Osteocyte (in vitro differentiated cells): ENCODE measurements at regions not wholly inside any gene's neighbourhood (a gene's known extent, or its start where the extent isn't known, plus 50 kb on each side); places are given as distances from the start of the nearest gene placed in this dataset.

Experiments
- DNase-seq: peaks from one replicate; pipeline ENCODE4 v3.0.0; 2021; ENCODE audit warnings: mixed read lengths; ENCODE audit not compliant: unreplicated experiment; ENCODE audit errors: extremely low spot score
- H3K27ac Mint-ChIP-seq: one replicate; pipeline ENCODE4 v1.8.0; 2021; ENCODE audit warnings: mild to moderate bottlenecking, mixed read lengths; ENCODE audit not compliant: unreplicated experiment
- H3K27me3 Mint-ChIP-seq: one replicate; pipeline ENCODE4 v1.8.0; 2021; ENCODE audit warnings: mixed read lengths; ENCODE audit not compliant: unreplicated experiment
- H3K36me3 Mint-ChIP-seq: one replicate; pipeline ENCODE4 v1.8.0; 2021; ENCODE audit warnings: mixed read lengths; ENCODE audit not compliant: unreplicated experiment
- H3K4me1 Mint-ChIP-seq: one replicate; pipeline ENCODE4 v1.8.0; 2021; ENCODE audit warnings: mixed read lengths; ENCODE audit not compliant: unreplicated experiment
- H3K4me3 Mint-ChIP-seq: one replicate; pipeline ENCODE4 v1.8.0; 2021; ENCODE audit warnings: mild to moderate bottlenecking, moderate library complexity, mixed read lengths; ENCODE audit not compliant: unreplicated experiment
- H3K9me3 Mint-ChIP-seq: one replicate; pipeline ENCODE4 v1.8.0; 2021; ENCODE audit warnings: mixed read lengths; ENCODE audit not compliant: unreplicated experiment
- CTCF ChIP-seq: fragments of 200-600 bp; sonication (generic); IDR thresholded peaks from 2 replicates; pipeline ENCODE4 v1.5.0; 2021; ENCODE audit warnings: antibody characterized with exemption, mild to moderate bottlenecking, moderate library complexity

- TF ChIP-seq CTCF = no peak
- Mint-ChIP-seq H3K4me1 (peaks cover 2% of the 10 kb centered on the region), H3K4me3 (no peak overlapping the region), H3K36me3 (no peaks in the 10 kb centered on the region), H3K27me3 (peaks cover 59% of the 10 kb centered on the region), H3K9me3 (peaks cover 9% of the 10 kb centered on the region), H3K27ac (no peak overlapping the region)
- DNase-seq = no peak
These were observed 50.5 kb upstream of the DLX2 start for GRCh38 chr2:172153156-172153555.

- TF ChIP-seq CTCF = no peak
- Mint-ChIP-seq H3K4me1 (peaks cover 2% of the 10 kb centered on the region), H3K27ac (no peak overlapping the region), H3K4me3 (no peak overlapping the region), H3K9me3 (peaks cover 9% of the 10 kb centered on the region), H3K27me3 (peaks cover 57% of the 10 kb centered on the region), H3K36me3 (no peaks in the 10 kb centered on the region)
- DNase-seq = no peak
These were observed 51.1 kb upstream of the DLX2 start for GRCh38 chr2:172153757-172154156.

- peaks cover 8% of the 10 kb centered on the region for H3K9me3 Mint-ChIP-seq
- H3K27ac Mint-ChIP-seq = no peak overlapping the region
- peaks cover 55% of the 10 kb centered on the region for H3K27me3 Mint-ChIP-seq
- no peak for TF ChIP-seq CTCF
- no peak for DNase-seq
- H3K36me3 Mint-ChIP-seq = no peaks in the 10 kb centered on the region
- H3K4me1 Mint-ChIP-seq = peaks cover 2% of the 10 kb centered on the region
- H3K4me3 Mint-ChIP-seq = no peak overlapping the region
These were observed 53.1 kb upstream of the DLX2 start for GRCh38 chr2:172155752-172156151.

GRCh38 chr2:172160839-172161238 lies 58.1 kb upstream of the DLX2 start:
- Mint-ChIP-seq H3K4me1 (no peaks in the 10 kb centered on the region), H3K4me3 (no peak overlapping the region), H3K36me3 (no peaks in the 10 kb centered on the region), H3K9me3 (peaks cover 4% of the 10 kb centered on the region), H3K27me3 (peaks cover 20% of the 10 kb centered on the region), H3K27ac (no peak overlapping the region)
- DNase-seq = no peak
- no peak for TF ChIP-seq CTCF

- H3K4me1 Mint-ChIP-seq = no peaks in the 10 kb centered on the region
- no peak for DNase-seq
- no peaks in the 10 kb centered on the region for H3K36me3 Mint-ChIP-seq
- H3K27ac Mint-ChIP-seq = no peak overlapping the region
- H3K4me3 Mint-ChIP-seq = no peak overlapping the region
- no peak for TF ChIP-seq CTCF
- peaks cover 4% of the 10 kb centered on the region for H3K9me3 Mint-ChIP-seq
- peaks cover 10% of the 10 kb centered on the region for H3K27me3 Mint-ChIP-seq
These were observed 59.6 kb upstream of the DLX2 start for GRCh38 chr2:172162225-172162733.
